OCI-LY3 (cell line): ENCODE measurements at regions not wholly inside any gene's neighbourhood (a gene's known extent, or its start where the extent isn't known, plus 50 kb on each side); places are given as distances from the start of the nearest gene placed in this dataset.

ENCODE experiments used
- EZH2phosphoT487 ChIP-seq: fragments of 200-600 bp; shearing (Covaris generic); IDR thresholded peaks from 2 replicates; pipeline ENCODE4 v1.6.1; 2018; ENCODE audit warnings: antibody characterized with exemption, mixed run types, low read depth
- TF ChIP-seq, protein P1 (sequence below): fragments of 200-600, 300-600 bp; sonication (generic); IDR thresholded peaks from 2 replicates; pipeline ENCODE4 v1.5.1; 2014; ENCODE audit warnings: antibody characterized with exemption, low read length, low read depth

DNA sequence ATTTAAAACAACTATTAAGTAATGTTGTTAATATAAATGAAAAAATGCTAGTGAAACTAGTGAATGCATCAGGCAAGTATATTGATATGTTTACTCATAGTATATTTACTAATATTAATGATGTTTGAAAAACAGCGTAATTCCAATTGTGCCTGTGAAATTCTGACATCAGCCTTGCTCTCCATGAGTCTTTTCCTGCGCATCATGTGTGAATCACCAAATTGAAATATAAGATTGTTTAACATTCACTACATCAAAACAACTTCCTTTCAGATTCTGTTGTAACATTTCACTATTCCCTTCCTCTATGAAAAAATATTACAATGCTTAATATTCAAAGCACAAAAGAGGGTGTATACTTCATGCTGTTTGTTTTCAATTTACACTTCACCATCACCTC lies 1995.9 kb upstream of the SEL1L start:
- TF ChIP-seq, protein P1, sequence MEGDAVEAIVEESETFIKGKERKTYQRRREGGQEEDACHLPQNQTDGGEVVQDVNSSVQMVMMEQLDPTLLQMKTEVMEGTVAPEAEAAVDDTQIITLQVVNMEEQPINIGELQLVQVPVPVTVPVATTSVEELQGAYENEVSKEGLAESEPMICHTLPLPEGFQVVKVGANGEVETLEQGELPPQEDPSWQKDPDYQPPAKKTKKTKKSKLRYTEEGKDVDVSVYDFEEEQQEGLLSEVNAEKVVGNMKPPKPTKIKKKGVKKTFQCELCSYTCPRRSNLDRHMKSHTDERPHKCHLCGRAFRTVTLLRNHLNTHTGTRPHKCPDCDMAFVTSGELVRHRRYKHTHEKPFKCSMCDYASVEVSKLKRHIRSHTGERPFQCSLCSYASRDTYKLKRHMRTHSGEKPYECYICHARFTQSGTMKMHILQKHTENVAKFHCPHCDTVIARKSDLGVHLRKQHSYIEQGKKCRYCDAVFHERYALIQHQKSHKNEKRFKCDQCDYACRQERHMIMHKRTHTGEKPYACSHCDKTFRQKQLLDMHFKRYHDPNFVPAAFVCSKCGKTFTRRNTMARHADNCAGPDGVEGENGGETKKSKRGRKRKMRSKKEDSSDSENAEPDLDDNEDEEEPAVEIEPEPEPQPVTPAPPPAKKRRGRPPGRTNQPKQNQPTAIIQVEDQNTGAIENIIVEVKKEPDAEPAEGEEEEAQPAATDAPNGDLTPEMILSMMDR: no peak
- no peak for TF ChIP-seq EZH2phosphoT487
